ENCODE measurements at regions not wholly inside any gene's neighbourhood (a gene's known extent, or its start where the extent isn't known, plus 50 kb on each side); places are given as distances from the start of the nearest gene placed in this dataset.
A peak's percentile ranks its signal among the peaks of the same experiment; 100 is the strongest.

GRCh38 chr21:21751286-21751685 is 753.1 kb downstream of the NCAM2 start:
- peak in 2 of 4 donors; percentile 42 to 63 for TF ChIP-seq CTCF (IDR thresholded peaks at IDR 0.05)
- no peak for TF ChIP-seq POLR2A (IDR thresholded peaks at IDR 0.05)

Data from right lobe of liver (tissue), 4 donors.